ENCODE measurements at regions not wholly inside any gene's neighbourhood (a gene's known extent, or its start where the extent isn't known, plus 50 kb on each side); places are given as distances from the start of the nearest gene placed in this dataset.

GRCh38 chr18:1559563-1559962 is 654.9 kb downstream of the ADCYAP1 start:
- DNase-seq (ENCODE audit: low spot score), result no peak

DNA sequence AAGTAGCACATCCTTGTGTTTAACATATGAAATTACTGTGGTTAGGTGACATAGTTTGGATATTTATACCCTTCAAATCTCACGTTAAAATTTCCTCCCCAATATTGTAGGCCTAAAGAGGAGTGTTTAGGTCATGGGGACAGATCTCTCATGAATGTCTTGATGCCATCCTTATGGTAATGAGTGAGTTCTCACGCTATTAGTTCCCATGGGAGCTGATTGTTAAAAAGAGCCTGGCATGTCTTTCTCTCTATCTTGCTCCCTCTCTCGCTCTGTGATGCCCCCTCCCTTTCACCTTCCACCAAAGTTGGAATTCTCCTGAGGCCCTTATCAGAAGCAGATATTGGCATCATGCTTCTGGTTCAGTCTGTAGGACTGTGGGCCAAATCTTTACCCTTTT is 660.1 kb downstream of the ADCYAP1 start:
- no peak for DNase-seq (ENCODE audit: low spot score)

DNA sequence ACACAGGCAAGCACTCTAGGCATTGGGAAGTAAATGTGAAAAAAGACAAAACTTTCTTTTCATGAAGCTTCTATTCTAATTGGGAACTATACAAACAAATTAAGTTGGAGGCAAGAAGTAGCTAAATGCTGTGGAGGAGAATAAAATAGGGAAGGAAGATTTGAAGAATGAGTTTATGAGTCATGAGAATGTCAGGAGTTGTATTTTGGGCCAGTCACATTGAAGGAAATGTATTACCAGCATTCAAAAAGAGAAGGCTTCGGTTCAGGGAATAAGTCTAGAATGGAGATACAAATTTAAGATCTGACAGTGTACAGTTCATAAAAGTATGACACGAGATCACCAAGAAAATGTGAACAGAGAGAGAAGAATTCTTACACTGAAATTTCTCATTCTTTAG is 666.5 kb downstream of the ADCYAP1 start:
- DNase-seq (ENCODE audit: low spot score), result no peak

- DNase-seq (ENCODE audit: low spot score), result no peak
Measured at GRCh38 chr18:1573732-1574131, 669.1 kb downstream of the ADCYAP1 start.

DNA sequence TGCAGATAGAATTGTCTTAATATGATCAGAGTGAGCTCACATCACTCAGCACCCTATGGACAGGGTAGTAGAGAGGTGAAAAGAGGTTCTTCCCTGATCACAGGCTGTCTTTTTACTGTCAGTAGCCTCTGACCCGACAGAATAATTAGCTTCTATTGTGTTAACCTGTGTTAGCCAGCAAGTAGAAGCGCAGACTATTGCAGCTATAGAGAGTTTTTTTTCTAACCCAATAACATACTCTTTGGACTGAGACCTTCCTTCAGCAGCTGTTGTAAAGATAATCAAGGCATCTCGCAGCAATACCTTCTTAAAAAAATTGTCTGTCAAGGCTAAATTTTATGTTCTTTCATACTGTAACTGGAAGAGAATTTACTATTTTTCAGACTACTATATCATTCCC is 670.4 kb downstream of the ADCYAP1 start:
- no peak for DNase-seq (ENCODE audit: low spot score)

- no peak for DNase-seq (ENCODE audit: low spot score)
Measured at GRCh38 chr18:1578505-1578904, 673.8 kb downstream of the ADCYAP1 start.

DNA sequence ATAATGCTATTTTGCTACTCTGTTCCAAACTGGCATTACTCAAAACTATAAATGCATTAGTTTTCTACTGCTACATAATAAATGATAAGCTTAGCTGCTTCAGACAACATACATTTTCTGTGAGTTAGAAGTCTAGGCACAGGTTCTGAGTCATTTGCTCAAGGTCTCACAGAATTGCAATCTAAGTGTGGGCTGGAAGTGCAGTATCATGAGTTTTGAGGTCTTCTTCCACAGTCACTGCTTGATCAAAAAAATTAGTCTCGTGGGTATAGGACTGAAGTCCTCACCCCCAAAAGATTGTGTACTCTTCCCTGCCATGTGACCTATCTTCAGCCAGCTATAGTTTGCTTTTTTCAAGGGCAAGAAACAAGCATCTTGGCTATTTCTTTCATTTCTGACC is 676.9 kb downstream of the ADCYAP1 start:
- no peak for DNase-seq (ENCODE audit: low spot score)

GRCh38 chr18:1585881-1586488 is 681.3 kb downstream of the ADCYAP1 start:
- DNase-seq (ENCODE audit: low spot score), result peak; percentile 26

- no peak for DNase-seq (ENCODE audit: low spot score)
Measured at GRCh38 chr18:1593091-1593490, 688.4 kb downstream of the ADCYAP1 start.

- no peak for DNase-seq (ENCODE audit: low spot score)
Measured at GRCh38 chr18:1595195-1595594, 690.5 kb downstream of the ADCYAP1 start.

GRCh38 chr18:1599196-1599595 is 694.5 kb downstream of the ADCYAP1 start:
- no peak for DNase-seq (ENCODE audit: low spot score)

GRCh38 chr18:1604751-1605150 is 700.1 kb downstream of the ADCYAP1 start:
- no peak for DNase-seq (ENCODE audit: low spot score)

GRCh38 chr18:1618364-1618763 is 713.7 kb downstream of the ADCYAP1 start:
- no peak for DNase-seq (ENCODE audit: low spot score)

DNA sequence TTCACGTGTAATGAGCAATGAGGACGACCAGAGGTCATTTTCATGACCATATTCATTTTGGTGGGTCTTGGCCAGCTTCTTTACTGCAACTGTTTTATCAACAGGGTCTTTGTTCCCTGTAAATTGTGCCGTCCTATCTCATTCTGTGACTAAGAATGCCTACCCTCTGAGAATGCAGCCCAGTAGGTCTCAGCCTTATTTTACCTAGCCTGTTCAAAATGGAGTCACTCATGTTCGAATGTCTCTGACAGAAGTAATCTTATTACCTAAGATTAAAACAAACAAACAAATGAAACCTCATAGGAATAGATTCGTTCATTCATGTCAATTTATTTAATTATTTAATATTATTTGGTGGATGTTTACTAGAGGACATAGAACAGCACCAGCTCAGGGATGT is 714.8 kb downstream of the ADCYAP1 start:
- no peak for DNase-seq (ENCODE audit: low spot score)

DNA sequence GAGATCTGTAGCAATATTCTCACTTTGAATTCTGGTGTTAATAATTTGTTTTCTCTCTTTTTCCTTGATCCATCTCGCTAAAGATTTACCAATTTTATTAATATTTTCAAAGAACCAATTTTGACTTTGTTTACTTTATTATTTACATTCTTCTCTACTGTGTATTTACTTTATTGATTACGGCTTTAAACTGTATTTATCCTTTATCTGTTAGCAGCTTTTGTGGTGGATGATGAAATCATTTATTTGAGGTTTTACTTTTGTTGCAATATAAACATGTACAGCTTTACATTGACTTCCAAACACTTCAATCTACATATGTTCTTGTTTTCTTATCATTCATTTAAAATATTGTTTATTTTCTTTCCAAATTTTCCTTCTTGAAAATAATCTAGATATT is 719.9 kb downstream of the ADCYAP1 start:
- DNase-seq (ENCODE audit: low spot score), result no peak

DNA sequence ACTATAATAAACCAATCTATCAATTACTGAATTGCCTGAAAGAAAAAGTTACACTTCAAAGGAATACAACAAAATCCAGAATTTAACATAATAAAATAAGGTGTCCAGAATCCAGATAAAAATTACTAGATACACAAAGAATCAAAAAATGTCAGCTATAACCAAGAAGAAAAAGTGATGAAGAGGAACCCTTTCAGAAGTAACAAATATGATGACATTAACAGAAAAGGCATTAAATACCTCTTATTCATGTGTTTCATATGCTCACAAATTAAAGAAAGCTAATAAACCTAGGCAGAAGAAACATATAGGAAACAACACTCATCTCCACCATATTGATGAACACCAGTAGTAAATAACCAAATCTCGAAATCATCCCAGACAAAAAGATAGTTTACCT is 722.8 kb downstream of the ADCYAP1 start:
- no peak for DNase-seq (ENCODE audit: low spot score)

DNA sequence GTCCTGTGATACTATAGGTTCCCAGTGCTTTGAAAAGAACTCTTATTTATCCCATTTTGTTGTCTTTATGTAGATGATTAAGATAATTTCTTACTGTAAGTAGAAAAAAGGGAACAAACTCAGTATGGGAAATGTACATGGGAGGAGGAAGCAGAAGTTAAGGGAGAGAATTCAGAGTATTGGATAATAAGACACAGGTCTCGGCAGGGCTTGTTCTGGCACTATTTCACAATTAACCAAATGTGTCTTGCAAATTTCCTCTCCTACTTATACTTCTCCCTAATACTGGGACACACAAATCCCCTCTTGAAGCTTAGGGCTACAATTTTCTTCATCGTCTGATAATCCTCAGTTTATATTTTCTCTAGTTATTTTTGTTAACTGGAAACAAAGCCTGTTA is 744.0 kb downstream of the ADCYAP1 start:
- no peak for DNase-seq (ENCODE audit: low spot score)

DNA sequence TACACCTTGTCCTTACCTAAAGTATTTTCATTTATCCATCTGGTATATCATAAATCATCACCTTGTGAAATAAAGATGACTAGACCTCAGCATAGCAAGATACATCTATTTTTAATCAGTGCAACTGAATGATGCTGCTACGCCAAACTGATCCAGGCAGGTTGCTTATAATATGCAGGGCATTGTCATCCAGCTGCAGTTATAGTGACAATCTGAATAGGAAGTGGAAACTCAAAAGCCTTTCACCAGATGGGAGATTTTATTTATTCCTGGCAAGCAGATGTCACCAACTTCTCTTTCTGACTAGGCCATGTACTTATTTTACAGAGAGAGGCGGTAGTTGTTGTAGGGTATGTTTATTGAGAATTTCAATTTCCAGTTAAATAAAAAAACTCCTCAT is 747.3 kb downstream of the ADCYAP1 start:
- no peak for DNase-seq (ENCODE audit: low spot score)

- DNase-seq (ENCODE audit: low spot score), result no peak
Measured at GRCh38 chr18:1653873-1654272, 749.2 kb downstream of the ADCYAP1 start.

DNA sequence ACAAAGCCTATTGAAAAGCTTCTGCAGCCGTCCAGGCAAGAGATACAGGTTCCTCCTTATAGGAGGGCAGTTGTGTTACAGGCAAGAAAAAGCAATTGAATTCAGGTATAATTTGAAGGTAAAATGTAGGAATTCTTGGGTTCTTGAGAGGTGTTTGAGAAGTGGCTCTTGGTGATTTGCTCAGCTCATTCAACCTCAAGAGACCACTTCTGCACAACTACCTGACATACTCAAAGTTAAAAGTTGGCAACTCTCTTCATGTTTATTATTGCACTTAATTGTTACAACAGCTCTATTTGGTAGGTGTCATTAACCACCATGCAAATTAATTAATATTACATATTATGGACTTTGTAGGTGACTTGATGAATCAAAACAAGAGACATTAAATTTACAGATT is 753.2 kb downstream of the ADCYAP1 start:
- no peak for DNase-seq (ENCODE audit: low spot score)

DNA sequence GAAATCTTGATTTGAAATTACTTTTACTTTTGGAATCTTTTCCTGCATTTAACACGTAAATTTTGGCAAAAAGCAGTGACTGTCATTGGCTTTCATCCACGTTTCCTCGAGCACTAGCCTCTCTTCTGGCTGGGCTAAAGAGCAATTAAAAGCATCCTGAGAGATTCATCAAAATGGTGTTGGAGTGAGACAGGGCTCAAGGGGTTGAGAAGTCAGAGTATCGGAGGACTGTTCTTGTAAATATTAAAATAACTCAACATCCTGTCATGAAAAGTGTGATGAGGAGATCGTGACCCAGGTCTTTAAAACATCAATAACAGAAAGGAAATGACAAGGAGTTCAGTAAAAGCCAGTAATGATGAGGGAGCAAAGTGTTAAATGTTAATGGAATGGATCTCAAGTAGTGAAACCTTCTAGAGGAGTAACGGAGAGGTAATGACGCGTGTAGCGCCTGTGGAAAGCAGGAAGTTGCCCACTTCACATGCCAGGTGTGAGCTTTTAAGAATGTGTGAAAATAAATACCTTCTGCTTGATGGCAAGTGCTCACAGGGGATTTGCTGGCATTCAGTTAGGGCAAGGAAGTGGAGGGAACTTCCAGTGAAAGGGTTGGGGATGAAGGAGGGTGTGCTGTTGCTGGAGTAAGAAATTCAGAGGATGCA is 754.4 kb downstream of the ADCYAP1 start:
- DNase-seq (ENCODE audit: low spot score), result no peak

DNA sequence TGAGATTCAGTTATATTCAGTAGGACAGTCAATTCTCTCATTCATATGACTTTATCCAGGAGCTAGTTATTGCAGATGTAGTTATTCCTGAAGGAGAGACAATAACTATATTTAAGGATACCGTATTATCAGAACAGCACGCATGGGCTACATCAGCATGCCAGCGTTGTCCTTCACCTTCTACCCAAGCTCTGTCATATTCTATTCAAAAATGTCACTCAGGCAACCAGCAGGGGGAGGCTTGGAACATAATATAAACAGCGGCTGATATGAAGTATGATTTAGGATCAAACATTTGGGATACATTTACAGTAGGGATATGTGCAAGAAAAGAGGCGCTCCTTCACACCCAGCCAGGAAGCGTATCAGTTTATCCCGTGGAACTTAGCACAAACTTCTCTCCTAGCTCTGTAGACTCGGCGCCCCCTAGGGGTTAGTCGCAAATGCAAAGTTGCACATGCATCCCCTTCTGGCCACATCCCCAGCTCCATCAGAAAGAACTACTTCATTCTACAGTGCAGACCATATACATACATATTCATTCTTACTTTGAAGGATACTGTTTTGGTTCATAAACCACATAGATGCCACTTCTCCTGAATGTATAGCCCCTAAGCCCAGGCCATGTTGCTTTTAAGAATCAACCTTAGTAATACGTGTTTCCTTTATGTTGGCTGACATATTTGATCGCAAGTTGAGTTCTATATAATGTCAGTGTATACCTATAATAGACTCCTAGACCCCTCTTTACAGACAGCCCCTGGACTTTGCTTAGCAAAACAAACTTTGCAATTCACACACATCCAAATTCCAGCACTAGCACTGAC is 759.4 kb downstream of the ADCYAP1 start:
- DNase-seq (ENCODE audit: low spot score), result peak; percentile 46

DNA sequence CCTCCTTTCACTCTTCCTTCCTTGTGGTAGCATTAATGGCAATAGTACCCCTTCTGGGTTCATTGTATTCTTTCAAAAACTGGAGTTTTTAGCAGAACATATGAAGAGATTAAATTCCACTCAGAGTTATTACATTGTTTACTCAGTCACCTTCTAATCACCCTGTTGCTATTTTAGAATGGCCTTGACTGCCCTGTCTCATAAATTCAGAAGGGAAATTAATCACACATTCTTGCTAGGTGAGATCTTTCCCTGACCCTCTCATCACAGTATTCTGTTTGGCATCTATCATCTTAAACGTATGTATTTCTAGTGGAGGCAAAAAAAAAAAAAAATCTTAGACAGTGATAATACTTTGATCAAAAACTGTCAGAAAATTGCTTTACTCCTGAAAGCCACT is 760.4 kb downstream of the ADCYAP1 start:
- DNase-seq (ENCODE audit: low spot score), result no peak

Measured in activated CD4-positive, alpha-beta T cell treated with anti-CD3 and anti-CD28 coated beads, Interleukin-2, Interleukin-4, amounts not matched to agents 100 ng/mL and 50 ng/mL, durations not matched to agents 16 hours and 8 hours (primary cell).